Midbrain (tissue), 1 donor: ENCODE measurements at regions not wholly inside any gene's neighbourhood (a gene's known extent, or its start where the extent isn't known, plus 50 kb on each side); places are given as distances from the start of the nearest gene placed in this dataset.
A peak's percentile ranks its signal among the peaks of the same experiment; 100 is the strongest.

Experiments used
- DNase-seq: peaks from one replicate; lab custom pipeline; 2025; lab: John Stamatoyannopoulos, UW

DNA sequence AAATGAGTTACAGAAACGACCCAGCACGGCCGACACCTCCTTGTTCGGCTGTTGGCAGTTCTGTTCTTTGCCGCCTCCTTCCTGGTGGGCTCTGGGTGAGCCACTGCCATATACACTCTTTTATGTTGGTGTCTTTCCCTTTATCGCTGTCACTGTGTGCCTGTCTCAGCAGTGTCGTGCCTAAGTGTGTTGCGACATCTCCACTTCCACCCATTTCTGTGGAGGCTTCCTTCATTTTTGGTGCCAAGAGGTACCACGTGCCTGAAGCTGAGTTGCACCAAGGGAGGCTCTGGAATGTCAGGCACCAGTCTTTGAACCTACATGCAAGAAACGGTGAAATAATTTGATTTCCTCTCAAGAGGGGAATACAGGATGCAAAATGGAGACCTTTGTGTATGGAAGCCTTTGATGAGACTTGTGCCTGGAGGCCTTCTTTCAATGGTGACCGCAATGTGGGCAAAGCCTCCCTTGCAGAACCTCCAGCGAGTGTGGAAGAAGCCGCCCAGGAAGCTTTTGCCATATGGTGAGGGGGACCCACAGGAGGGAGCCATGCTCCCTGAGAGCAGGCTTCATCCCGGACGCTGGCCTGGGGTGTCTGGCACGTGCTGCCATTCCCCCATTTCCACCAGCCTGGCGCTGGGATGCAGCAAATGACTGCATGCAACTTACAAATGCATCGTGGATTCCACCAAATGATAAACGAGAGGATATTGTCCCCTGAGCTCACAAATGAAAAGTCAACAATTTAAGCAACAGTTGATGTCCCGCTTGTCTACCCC, 136.2 kb downstream of the TEX29 start:
- no peak for DNase-seq

DNA sequence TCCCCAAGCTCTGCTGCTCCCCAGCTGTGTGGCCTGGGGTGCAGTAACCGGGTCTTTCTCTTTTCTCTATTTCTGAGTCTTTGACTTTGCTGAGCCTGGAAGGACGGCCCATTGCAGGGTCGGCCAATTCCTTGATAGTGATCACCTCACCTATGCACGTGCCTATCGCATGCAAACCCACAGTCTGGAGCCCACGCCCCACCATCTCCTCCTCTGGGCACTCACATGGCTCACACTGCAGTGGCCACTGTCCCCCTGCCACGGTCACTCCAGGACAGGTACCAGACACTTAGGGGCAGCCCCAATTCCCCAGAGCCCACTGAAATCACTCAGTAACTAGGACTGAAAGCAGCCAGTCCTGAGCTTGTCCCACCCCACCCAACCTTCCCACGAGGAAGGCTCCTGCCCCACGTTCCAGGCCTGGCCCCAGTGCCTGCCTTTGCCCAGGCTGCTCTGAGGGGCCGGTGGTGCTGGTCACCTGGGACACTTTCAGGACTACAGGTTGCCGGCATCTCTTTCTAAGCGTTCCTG, 137.6 kb downstream of the TEX29 start:
- no peak for DNase-seq

DNA sequence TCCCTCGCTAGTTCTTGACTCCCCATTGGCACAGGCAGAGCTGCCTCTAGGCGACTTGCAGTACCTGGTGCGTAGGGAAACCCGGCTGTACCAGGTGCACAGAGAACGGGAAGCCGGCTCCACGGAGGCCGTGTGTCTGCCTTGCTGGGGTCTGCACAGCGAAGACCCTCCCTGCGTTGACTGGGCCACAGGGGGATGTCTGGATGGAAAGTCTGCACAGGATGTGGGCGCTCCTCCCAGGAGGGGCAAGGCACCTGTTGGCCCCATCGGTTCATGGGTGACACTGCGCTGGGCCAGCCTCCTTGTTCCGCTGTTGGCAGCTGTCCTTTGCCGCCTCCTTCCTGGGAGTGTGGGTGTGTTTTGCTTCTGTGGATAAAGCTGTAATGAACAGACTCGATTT, 138.3 kb downstream of the TEX29 start:
- no peak for DNase-seq

DNA sequence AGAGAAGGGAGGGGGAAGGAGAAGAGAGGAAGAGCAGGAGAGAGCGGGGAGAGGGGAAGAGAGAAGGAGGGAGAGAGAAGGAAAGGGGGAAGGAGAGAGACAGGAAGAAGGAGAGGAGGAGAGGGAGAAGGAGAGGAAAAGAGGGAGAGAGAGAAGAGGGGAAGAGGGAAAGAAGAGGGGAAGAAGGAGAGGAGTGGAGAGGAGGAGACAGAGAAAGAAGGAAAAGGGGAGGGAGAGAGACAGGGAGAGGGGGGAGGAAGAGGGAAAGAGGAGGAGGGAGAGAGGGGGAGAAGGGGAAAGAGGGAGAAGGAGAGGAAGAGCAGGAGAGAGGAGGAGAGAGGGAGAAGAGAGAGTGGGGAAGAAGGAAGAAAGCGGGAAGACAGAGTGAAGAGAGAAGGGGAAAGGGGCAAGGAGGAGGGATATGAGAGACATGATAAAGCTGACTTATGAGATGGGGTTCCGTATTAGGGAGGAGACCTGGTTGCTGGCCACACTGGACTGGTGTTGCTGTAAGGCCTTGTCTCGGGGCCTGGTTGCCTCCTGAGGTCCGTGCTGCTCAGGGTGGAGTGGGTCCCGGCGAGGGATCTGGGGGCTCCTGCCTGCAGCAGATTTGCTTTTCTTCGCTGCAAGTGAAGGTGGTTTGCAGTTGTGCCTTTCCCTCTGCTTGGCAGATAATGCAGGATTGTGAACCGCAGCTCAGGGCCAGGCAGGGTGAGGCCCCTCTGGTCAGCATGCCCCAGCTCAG, 139.5 kb downstream of the TEX29 start:
- DNase-seq, result no peak

DNA sequence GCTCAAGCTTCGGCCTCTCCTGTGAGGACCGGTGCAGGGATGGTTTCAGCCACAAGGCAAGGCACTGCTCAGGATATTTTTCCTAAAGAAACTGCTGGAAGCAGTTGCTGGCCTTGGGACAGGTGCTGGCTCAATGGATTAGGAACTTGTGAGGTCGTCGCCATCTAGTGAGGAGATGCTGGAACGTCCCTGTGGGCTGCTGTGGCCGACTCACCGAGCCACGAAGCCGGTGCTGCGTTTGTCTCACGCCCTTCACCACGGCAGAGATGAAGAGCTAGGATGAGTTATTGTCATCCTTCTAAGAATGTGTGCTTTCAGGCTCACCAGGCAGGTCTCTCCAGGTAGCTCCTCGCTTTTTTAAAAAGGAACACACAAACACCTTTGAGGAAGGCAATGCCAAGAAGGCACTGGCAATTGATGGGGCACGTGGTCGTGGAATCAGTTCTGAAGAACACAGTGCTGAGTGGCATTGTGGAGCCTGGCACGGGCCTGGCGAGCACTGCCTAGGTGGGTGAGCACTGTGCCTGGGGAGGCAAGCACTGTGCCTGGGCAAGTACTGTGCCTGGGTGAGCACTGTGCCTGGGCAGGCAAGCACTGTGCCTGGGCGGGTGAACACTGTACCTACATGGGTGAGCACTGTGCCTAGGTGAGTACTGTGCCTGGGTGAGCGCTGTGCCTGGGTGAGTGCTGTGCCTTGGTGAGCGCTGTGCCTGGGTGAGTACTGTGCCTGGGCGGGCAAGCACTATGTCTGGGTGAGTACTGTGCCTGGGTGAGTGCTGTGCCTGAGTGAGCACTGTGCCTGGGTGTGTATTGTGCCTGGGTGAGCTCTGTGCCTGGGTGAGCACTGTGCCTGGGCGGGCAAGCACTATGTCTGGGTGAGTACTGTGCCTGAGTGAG, 140.4 kb downstream of the TEX29 start:
- peak; percentile 71 for DNase-seq

DNA sequence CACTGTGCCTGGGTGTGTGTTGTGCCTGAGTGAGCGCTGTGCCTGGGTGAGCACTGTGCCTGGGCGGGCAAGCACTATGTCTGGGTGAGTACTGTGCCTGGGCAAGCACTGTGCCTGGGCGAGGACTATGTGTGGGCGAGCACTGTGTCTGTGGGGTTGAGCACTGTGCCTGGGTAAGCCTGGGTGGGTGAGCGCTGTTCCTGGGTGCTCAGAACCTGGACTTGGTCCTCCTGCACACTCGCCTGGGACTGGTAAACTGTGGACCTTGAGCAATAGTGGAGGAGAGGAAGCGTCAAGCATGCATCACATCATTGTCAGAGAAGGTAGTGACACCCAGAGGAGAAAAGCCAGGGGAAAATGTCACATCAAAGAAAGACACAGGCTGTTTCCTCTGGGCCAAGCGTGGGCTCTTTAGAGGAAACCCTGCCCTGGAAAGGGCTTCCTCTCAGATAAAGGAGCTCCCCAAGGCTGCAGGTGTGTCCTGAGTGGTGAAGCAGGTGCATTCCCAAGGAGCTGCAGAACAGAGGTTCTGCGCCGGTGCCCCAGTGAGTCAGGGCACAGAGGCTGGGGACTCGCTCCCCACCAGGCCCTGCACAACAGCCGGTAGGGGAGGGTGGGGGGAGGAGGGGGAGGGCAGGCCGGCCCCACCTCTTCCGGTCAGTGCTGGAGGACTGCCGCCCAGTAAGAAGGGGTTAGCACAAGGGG, 141.2 kb downstream of the TEX29 start:
- DNase-seq, result no peak

DNA sequence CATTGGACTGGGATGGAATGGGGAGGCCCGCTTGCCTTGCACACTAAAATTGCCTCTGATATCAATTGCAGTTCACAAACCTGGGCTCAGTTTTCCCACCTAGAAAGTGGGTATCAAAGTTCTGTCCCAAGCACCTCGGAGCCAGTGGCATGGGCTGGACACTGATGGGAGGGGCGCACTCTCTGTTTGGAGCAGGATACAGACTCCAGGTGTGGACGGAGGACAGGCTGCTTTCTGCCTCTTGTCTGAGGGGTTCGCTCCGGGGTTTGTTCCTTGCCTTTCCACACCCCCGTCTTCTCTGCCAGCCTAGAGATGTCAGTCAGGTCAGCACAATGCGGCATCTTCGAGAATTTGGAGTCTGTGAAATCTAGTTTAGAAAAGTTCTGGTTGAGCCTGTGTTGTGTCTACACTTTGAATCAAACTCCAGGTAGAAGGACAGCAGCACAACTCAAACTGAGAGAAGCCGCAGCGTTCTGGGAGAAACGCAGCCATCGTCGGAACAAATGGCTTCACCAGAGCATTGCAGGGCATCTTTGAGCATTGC, 141.9 kb downstream of the TEX29 start:
- DNase-seq, result no peak

DNA sequence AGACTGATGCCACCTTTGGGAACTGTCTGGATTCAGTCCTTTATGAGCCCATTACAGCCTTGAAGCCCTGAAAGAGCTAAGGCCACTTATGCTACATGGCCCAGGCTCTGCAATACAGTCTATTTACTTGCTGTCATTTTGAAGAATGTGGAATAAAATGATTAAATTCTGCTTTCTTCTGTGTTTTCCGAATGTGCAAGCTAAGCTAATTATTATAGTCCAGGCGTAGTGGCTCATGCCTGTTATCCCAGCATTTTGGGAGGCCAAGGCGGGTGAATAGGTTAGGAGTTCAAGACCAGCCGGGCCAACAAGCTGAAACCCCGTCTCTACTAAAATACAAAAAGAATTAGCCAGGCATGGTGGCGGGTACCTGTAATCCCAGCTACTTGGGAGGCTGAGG, 142.5 kb downstream of the TEX29 start:
- no peak for DNase-seq

DNA sequence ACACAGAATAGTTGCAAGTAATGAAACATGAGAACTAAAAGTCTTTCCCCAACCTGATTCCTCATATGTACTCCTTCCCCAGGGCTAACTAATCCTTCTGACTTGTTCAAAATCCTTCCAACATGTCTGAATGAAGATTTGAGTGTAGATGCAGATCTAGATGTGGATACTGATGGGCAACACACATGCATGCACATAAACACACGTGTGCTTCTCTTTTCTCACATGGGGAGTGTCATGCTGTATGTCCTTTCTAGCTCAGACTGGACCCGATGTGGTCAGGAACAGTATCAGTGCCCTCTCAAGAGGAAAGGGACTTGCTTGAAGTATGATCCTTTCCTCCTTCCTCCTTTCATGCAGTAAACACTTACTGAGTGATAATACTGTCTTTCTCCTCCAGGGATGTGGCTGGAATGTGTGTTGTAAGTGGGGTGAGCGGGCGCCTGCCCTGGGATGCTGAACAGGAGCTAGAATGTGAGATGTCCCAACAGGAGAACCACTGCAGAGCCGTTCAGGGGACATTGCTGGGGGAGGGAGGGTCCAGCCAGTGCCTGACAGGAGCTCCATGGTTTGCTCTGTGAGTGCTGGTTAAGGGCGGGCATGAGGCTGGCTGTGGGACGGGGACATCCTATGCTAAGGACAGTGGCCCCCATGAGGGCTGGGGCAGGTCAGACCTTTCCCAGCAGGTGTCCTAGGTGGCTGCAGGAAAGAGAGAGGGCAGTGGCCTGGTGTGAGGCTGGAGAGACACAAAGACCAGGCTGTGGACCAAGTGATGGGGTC, 146.9 kb downstream of the TEX29 start:
- no peak for DNase-seq

DNA sequence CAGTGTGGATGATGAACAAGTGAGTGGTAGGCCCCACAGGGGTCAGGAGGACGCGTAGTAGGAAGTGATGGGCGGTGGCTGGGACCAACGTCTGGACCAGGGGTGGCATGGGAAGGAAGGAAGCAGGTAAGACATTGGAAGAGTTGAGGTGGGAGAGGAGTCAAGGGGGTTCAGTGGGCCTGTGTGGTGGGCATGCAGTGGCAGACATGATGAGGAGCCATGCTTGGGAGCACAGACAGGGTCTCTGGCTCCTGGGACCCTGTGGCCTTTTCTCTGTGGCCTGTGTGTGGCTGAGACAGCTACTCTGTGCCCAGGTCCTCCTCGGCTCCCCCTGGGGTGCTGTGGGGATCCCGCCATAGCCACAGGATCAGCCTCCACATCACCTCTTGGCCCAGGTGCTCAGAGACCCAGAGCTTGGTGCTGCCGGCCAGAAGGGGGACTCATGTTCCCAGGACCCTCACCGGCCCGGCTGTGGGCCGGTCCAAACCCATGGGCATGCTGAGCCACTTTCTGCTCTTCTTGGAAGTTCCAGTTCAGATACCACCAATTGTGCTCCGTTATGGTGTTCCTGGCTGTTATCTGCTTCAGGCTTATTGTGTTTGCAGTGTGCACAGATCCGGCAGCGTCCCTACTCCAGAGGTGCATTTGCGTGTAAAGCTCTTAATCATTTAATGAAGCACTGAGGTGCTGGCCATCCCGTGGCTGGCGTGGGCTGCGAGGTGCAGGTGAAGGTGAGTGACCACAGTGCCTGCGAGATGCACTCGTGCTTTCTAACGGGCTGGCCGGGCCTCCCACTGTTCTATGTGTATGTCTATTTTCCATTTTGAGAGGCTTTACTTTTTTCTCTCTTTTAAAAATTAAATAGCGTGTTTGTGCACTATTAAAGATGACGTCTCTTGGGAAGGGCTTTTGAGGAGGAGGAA, 147.9 kb downstream of the TEX29 start:
- DNase-seq, result no peak

DNA sequence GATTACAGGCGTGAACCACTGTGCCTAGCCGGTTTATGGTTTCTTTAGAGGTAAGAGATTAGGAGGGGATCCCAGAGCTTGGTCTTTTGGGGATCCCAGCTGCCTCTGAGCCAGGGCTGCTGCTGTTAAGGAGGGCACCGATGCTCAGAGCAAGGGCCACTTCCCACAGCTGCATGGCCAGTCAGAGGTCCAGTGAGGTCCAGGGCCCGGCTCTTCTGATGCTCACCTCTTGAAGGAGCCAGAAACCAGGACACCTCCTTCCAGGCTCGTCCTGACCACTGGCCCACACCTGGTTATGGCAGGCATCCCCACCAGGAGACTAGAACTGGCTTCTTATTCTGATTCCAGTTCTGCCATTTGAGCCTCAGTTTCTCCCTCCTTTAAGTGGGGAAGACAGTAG, 149.0 kb downstream of the TEX29 start:
- no peak for DNase-seq

DNA sequence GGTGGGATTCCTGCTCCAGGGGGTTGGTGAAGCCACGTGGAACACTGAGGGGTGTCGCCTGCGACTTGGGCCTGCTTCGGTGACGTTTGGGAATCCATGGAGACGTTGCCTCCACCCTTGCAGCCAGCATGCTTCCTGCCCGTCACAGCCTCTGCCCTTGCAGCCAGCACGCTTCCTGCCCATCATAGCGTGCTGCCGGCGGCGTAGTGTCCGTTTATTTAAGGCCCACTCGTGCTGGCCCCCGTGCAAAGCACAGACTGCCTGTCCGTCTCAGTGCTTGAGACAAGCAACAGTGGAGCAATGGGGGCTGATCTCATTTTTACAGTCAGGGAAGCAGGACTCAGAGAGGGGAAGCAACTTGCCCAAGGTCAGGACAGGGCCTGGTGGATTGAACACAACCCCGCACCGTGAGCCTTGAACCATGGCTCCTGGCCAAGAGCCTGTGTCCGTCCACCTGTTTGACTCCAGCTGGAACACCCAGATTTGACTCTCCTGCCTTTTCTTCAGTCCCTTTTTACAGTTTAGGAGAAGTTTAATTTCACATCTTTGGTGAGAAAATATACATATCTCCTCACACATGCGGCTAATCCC, 149.6 kb downstream of the TEX29 start:
- no peak for DNase-seq

DNA sequence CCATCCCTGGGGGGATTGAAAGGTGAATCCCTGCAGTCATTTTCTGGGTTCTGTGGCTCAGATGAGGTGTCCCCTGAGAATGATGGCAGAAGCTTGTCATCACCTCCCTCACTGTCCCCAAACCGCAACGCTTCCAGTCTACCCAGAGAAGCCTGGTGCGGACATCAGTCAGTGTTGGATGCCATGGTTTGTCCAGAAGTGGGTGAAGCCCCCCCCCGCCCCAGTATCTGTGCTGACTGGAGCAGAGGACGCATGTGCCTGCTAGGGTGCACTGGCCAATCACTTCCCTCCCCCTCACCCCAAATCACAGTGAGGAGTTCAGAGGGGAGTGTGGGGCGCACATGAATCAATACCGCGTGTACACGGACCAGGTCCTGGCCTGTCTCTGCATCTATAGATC, 150.5 kb downstream of the TEX29 start:
- no peak for DNase-seq

DNA sequence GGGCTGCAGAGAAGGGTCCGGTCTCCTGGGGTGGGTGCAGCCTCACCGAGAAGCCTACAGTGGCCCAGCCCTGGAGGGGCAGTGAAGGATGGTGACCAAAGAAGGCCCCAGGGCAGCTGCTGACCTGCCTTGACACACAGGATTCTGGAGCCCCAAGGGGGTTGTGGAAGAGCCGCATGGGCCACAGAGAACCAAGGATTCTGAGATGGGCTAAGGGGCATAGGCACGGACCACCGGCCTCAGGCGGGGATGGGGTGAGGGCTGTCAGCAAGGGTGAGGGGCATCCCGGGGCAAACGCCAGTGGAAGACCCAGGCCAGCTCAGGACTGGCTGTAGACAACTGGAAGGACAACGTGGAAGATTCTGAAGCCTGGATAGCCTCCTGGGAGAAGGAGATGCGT, 151.6 kb downstream of the TEX29 start:
- no peak for DNase-seq

DNA sequence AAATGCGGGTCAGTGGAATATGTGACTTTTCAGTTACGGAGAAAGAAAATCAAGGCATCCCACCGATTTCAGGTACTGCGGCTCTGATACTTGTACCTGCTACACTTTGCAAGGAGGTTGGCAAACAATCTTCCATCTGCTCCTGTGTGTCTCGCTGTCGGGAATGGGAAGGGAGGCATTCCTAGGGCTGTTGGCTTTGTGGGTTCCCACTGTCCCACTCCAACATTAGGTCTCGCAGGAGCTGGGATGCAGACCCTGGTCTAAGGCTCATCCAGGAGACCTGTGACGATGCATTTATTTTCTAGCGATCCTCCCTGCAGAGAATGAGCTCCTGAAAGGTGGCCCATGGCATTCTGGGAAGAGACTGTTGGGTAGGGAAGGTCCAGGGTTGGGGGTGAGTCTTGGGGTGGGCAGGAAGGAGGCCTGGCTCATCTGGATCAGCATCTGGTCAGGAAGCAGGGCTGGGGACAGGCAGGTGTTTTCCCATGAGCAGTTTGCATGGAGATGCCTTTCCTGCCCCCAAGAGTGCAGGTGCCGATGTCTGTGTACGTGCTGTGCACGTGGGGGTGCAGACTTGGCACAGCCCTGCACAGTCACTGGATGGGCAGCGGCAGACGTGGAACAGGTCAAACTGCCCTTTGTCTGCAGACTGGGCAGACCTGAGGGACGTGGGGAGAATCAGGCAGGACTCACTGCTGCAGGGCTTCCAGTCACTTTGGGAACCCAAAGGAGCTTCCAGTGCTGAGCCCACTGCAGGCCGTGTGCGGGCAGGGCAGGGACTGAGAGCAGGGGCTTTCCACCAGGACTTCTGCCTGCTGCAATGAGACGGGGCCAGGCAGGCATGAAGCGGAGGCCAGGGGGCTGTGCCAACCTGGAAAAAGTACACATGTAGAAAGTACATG, 152.4 kb downstream of the TEX29 start:
- DNase-seq, result no peak

DNA sequence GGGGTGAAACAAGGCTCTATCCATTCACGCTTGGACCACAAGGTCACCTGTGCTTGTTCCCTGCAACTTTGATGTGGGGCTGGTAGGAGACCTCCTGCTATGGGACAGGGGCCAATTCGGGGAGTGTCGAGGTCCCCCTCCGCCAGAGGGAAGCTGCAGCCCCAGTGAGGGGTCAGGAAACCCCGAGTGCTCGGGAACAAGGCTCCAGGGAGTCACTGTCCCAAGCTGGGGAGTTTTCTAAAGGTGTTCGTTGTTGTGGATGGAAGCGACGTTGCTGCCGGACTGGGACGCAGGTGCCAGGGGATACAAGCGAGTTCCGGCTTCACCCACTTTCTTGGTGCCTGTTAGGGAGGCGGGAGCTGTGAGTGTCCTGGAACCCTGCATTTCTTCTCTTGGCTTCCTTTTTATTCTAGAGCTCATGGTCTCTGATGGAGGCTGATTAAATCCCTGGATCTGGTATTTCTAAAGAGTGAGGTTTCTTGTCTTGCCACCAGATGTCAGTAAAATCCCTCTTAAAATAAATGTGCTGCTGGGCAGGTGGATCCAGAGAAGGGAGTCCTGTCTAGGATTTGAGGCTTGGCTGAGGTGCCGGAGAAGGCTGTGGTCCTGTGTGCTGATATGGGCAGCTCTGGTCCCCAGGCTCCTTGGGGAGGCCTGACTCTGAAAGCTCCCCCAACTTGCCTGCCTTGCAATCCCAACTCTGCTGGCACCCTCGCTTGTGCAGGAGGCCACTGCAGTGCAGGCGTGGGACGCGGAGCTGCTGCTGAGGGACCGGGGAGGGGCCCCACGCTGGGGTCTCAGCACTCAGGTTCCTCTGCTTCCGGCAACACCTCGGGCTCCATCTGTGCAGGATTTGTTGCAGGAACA, 153.9 kb downstream of the TEX29 start:
- DNase-seq, result peak; percentile 62

DNA sequence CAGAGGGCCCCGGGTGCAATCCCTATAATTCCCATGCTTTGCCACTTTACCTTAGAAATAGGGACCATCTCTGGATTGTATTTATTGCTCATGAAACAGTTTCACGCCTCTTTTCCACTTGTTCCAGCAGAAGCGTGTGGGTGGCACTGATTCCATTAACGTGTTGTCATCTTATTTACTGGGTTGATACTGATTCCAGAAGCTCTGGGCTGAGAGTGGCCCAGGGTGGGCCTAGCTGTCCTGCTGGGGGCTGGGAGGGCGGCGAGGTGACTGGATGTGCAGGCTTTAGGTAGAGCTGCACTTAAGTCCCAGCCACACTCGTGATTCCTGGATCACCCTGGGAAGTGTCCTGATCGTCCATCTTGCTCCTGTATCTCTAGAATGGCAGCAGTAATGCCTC, 155.0 kb downstream of the TEX29 start:
- DNase-seq, result no peak
